ENCODE measurements at regions not wholly inside any gene's neighbourhood (a gene's known extent, or its start where the extent isn't known, plus 50 kb on each side); places are given as distances from the start of the nearest gene placed in this dataset.
A peak's percentile ranks its signal among the peaks of the same experiment; 100 is the strongest.

GRCh38 chr2:39516347-39517101 lies 79.4 kb upstream of the MAP4K3 start:
- H3K4me3 ChIP-seq (ENCODE audit: low read depth, low read length): no peak overlapping the region
- DNase-seq (ENCODE audit: low read depth): peak; percentile 90
- TF ChIP-seq, protein P1, sequence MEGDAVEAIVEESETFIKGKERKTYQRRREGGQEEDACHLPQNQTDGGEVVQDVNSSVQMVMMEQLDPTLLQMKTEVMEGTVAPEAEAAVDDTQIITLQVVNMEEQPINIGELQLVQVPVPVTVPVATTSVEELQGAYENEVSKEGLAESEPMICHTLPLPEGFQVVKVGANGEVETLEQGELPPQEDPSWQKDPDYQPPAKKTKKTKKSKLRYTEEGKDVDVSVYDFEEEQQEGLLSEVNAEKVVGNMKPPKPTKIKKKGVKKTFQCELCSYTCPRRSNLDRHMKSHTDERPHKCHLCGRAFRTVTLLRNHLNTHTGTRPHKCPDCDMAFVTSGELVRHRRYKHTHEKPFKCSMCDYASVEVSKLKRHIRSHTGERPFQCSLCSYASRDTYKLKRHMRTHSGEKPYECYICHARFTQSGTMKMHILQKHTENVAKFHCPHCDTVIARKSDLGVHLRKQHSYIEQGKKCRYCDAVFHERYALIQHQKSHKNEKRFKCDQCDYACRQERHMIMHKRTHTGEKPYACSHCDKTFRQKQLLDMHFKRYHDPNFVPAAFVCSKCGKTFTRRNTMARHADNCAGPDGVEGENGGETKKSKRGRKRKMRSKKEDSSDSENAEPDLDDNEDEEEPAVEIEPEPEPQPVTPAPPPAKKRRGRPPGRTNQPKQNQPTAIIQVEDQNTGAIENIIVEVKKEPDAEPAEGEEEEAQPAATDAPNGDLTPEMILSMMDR (IDR thresholded peaks at IDR 0.05; ENCODE audit: insufficient read depth, low read length): no peak

- TF ChIP-seq, protein P1 (IDR thresholded peaks at IDR 0.05; ENCODE audit: insufficient read depth, low read length): no peak
- H3K4me3 ChIP-seq (ENCODE audit: low read depth, low read length): no peak overlapping the region
- DNase-seq (ENCODE audit: low read depth): no peak
Observed at GRCh38 chr2:39517102-39517436, 80.0 kb upstream of the MAP4K3 start.

DNA sequence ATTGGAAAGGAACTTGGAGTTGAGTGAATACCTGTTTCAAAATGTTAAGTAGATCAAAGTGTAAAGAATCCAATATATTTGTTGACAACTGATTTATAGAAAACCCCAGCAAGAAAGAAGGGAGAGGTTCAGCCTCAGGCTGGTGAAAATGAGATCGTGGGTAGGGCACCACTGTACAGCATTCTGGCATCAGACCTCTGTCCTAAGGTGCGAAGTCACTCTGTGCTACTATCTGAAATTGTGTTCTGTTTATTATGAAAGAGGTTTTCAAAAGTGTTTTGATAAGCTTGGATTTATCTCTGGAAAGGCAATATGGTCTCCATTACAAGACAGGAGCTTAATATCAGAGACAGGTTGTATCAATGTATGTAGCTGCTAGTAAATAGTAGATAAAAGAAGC lies 80.5 kb upstream of the MAP4K3 start:
- no peak for DNase-seq (ENCODE audit: low read depth)
- H3K4me3 ChIP-seq (ENCODE audit: low read depth, low read length): no peak overlapping the region
- TF ChIP-seq, protein P1 (IDR thresholded peaks at IDR 0.05; ENCODE audit: insufficient read depth, low read length): no peak

DNA sequence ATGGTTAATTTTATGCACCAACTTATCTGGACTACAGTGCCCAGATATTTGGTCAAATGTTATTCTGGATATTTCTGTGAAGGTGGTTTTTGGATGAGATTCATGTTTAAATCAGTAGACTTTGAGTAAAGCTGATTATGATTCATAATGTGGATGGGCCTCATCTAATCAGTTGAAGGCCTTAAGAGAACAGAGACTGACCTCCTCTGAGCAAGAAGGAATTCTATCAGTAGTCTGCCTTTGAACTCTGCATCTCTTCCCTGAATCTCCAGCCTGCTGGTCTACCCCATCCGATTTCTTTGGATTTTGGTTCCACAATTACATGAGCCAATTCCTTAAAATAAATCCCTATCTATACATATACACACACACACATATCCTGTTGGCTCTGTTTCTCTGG lies 82.8 kb upstream of the MAP4K3 start:
- no peak for DNase-seq (ENCODE audit: low read depth)
- no peak overlapping the region for H3K4me3 ChIP-seq (ENCODE audit: low read depth, low read length)
- TF ChIP-seq, protein P1 (IDR thresholded peaks at IDR 0.05; ENCODE audit: insufficient read depth, low read length): no peak

GRCh38 chr2:39521876-39522517 lies 84.9 kb upstream of the MAP4K3 start:
- H3K4me3 ChIP-seq (ENCODE audit: low read depth, low read length): no peak overlapping the region
- peak; percentile 88 for DNase-seq (ENCODE audit: low read depth)
- TF ChIP-seq, protein P1 (IDR thresholded peaks at IDR 0.05; ENCODE audit: insufficient read depth, low read length): no peak

GRCh38 chr2:39522518-39522877 lies 85.4 kb upstream of the MAP4K3 start:
- DNase-seq (ENCODE audit: low read depth): no peak
- no peak overlapping the region for H3K4me3 ChIP-seq (ENCODE audit: low read depth, low read length)
- TF ChIP-seq, protein P1 (IDR thresholded peaks at IDR 0.05; ENCODE audit: insufficient read depth, low read length): no peak

Measured in fibroblast of the aortic adventitia (primary cell).